Neutrophil (primary cell): ENCODE measurements at regions not wholly inside any gene's neighbourhood (a gene's known extent, or its start where the extent isn't known, plus 50 kb on each side); places are given as distances from the start of the nearest gene placed in this dataset.

Experiments used
- H3K27ac ChIP-seq: fragments of 200-600 bp; sonication (generic); 2 replicates; pipeline ENCODE4 v1.5.1; 2016; ENCODE audit warnings: mild to moderate bottlenecking, moderate library complexity
- H3K27me3 ChIP-seq: fragments of 200-600 bp; sonication (generic); 2 replicates; pipeline ENCODE4 v1.6.0; 2016; ENCODE audit warnings: mild to moderate bottlenecking
- H3K36me3 ChIP-seq: fragments of 200-600 bp; sonication (generic); 2 replicates; pipeline ENCODE4 v1.5.1; 2017
- H3K4me1 ChIP-seq, 2 experiments: fragments of 200-600 bp in 1 of 2; sonication (generic) in 1 of 2; 1 replicate in 1 of 2; 2 replicates in 1 of 2; pipeline versions ENCODE4 v1.5.1 to v1.6.1; 2013 to 2016; ENCODE audit warnings: low read depth in 1 of 2, low read length in 1 of 2, mild to moderate bottlenecking in 1 of 2, moderate library complexity in 1 of 2; ENCODE audit not compliant: control insufficient read depth in 1 of 2, insufficient read depth in 1 of 2
- H3K4me3 ChIP-seq, 2 experiments: fragments of 200-600 bp in 1 of 2; sonication (generic) in 1 of 2; 1 replicate in 1 of 2; 2 replicates in 1 of 2; pipeline ENCODE4 v1.5.1; 2013 to 2016; ENCODE audit warnings: low read depth in 1 of 2, low read length in 1 of 2, mild to moderate bottlenecking in 1 of 2, moderate library complexity in 1 of 2
- H3K9me3 ChIP-seq: fragments of 200-600 bp; sonication (generic); 2 replicates; pipeline ENCODE4 v1.5.1; 2016
- TF ChIP-seq, protein P1 (sequence below): fragments of 200-600 bp; sonication (generic); IDR thresholded peaks from 2 replicates; pipeline ENCODE4 v1.5.1; 2016; ENCODE audit warnings: antibody characterized with exemption

DNA sequence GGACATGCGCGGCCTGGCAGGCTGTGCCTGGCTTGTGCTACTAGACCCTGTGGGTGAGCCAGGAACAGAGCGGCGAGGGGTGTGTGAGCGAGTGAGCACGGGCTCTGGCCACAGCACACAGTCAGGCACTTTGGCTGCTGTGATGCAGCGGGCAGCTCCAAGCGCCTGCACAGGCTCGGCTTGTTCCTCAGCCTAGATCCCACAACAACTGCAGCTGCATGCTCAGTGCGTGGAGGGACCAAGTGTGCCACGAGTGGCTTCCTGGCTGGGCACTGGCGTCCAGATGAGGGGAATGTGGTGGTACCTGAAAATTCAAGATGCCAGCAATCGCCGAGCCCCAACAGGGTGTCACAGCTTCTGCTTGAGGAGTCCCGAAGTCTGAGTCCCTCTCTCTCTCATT lies 1056.6 kb downstream of the RAPGEF2 start:
- Histone ChIP-seq H3K4me3 (no peak overlapping the region), H3K36me3 (no peaks in the 10 kb centered on the region), H3K27me3 (no peaks in the 10 kb centered on the region), H3K27ac (no peak overlapping the region), H3K9me3 (no peaks in the 10 kb centered on the region), H3K4me1 (no peaks in the 10 kb centered on the region)
- TF ChIP-seq, protein P1, sequence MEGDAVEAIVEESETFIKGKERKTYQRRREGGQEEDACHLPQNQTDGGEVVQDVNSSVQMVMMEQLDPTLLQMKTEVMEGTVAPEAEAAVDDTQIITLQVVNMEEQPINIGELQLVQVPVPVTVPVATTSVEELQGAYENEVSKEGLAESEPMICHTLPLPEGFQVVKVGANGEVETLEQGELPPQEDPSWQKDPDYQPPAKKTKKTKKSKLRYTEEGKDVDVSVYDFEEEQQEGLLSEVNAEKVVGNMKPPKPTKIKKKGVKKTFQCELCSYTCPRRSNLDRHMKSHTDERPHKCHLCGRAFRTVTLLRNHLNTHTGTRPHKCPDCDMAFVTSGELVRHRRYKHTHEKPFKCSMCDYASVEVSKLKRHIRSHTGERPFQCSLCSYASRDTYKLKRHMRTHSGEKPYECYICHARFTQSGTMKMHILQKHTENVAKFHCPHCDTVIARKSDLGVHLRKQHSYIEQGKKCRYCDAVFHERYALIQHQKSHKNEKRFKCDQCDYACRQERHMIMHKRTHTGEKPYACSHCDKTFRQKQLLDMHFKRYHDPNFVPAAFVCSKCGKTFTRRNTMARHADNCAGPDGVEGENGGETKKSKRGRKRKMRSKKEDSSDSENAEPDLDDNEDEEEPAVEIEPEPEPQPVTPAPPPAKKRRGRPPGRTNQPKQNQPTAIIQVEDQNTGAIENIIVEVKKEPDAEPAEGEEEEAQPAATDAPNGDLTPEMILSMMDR, result no peak

DNA sequence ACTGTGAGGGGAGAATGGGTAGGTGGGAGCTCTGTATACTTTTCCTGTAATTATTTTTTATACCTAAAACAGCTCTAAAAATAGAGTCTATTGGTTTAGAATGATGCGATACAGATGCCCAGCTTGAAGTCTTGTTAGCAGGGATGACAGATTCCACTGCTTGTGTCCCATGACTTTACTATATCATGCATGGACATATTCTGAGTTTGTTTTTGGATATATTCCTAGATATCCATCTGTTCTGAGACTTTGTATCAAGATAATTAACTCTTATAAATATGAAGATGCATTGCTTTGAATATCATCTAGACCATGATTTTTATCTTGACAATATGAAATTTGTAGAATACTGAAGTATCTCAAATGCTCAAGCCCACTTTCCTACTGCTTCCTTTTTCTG lies 1058.1 kb downstream of the RAPGEF2 start:
- Histone ChIP-seq H3K4me1 (no peaks in the 10 kb centered on the region), H3K36me3 (no peaks in the 10 kb centered on the region), H3K27me3 (no peaks in the 10 kb centered on the region), H3K27ac (no peak overlapping the region), H3K4me3 (no peak overlapping the region), H3K9me3 (no peaks in the 10 kb centered on the region)
- TF ChIP-seq, protein P1, result no peak

DNA sequence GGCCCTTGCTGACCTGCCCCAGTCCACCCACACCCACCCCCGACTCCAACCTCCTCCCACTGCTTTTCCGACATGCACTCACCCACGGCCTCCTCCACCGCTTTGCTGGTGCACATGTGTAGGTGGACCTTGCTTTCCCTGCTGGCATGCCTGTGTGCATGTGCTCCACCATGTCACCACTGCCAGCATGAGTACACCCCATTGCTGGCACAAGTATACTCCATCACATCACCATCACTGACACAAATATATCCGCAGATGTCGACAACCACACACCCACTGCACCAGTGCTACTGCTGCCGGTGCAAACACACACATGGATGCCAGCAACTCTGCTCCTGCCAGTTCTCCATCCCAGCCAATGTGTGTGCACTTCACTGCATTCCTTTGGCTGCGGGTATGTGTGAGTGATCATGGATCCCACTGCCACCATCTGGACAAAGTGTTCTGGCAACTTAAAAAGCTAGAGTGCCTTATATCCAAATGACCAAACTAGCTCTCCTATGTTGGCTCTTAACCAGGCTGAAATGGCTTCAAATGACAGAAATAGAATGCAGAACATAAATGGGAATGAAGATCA lies 1072.3 kb downstream of the RAPGEF2 start:
- no peaks in the 10 kb centered on the region for H3K36me3 ChIP-seq

DNA sequence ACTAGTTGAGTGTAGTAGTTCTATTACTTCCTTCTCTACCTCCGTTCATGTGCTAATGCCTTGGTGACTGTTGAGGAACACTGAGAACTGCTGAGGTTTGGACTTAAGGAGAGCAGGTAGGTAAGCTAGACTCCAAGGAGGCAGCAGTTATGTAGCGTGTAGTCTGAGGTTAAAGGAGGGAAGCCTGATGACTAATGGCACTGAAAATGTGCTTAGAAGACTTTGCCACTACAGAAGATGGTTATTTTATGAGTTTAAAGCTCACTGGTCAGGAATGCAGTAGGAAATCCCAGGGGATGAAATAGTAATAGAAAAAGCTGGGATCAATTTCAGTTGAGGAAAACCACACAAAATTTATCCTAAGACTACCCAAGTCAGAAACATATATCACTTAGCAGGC lies 1077.3 kb downstream of the RAPGEF2 start:
- TF ChIP-seq, protein P1, result no peak
- no peak overlapping the region for H3K4me3 ChIP-seq
- H3K27ac ChIP-seq, result no peak overlapping the region
- H3K9me3 ChIP-seq, result no peaks in the 10 kb centered on the region
- no peaks in the 10 kb centered on the region for H3K36me3 ChIP-seq
- H3K27me3 ChIP-seq, result no peaks in the 10 kb centered on the region
- no peaks in the 10 kb centered on the region for H3K4me1 ChIP-seq

More for the DNA sequence above, 1072.3 kb downstream of the RAPGEF2 start:
- H3K4me3 ChIP-seq, result no peak overlapping the region
- H3K9me3 ChIP-seq, result no peaks in the 10 kb centered on the region
- H3K27ac ChIP-seq, result no peak overlapping the region
- TF ChIP-seq, protein P1, result no peak
- H3K27me3 ChIP-seq, result no peaks in the 10 kb centered on the region
- no peaks in the 10 kb centered on the region for H3K4me1 ChIP-seq

DNA sequence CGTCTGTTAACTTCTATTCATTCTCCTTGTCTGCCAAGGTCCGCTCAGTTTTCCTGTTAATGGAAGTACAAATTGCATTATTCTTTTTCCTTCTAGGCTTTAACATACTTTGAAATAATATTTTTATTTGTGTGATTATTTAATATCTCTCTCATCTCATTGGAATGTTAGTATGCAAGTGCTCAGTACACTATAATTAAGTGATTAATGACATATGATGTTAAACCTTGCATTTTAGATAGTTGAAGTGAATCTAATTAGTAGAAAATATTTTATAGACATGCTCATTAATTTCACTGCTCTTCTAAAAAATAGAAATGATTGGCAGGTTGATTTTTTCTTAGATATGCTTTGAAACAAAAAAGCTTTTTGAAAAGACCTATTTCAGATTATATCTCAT lies 1079.8 kb downstream of the RAPGEF2 start:
- TF ChIP-seq, protein P1, result no peak
- Histone ChIP-seq H3K27ac (no peak overlapping the region), H3K27me3 (no peaks in the 10 kb centered on the region), H3K4me1 (no peaks in the 10 kb centered on the region), H3K36me3 (no peaks in the 10 kb centered on the region), H3K4me3 (no peak overlapping the region), H3K9me3 (no peaks in the 10 kb centered on the region)

DNA sequence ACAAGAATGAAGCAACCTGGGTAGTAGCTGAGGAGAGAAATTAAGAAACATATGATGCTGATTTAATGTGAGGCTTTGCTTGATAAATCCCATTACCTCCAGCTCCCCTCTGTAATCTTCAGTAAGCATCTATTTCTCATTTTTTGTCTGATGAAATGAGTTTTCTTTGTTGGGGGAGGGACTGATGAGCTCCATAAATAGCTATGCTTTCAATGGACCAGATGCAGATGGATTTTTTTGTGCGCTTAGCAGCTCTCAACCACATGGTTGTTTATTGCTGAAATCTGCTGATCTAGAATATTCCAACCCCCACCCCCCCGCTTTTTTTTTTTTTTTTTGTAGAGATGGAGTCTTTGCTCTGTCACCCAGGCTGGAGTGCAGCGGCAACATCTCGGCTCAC lies 1082.0 kb downstream of the RAPGEF2 start:
- H3K4me1 ChIP-seq, result no peaks in the 10 kb centered on the region
- TF ChIP-seq, protein P1, result no peak
- no peaks in the 10 kb centered on the region for H3K27me3 ChIP-seq
- no peak overlapping the region for H3K27ac ChIP-seq
- no peaks in the 10 kb centered on the region for H3K36me3 ChIP-seq
- H3K9me3 ChIP-seq, result no peaks in the 10 kb centered on the region
- no peak overlapping the region for H3K4me3 ChIP-seq
